ENCODE measurements at regions not wholly inside any gene's neighbourhood (a gene's known extent, or its start where the extent isn't known, plus 50 kb on each side); places are given as distances from the start of the nearest gene placed in this dataset.

- Histone ChIP-seq H3K4me3 (replicated peaks in 1 of 3; ENCODE audit: low read depth in 2 of 3, low read length in 3 of 3) (no peak overlapping the region), H3K9ac (ENCODE audit: insufficient read depth, low read length, poor library complexity, severe bottlenecking) (no peak overlapping the region), H3K4me1 (ENCODE audit: control insufficient read depth in 1 of 2, insufficient read depth in 2 of 2, low read length in 2 of 2) (no peaks in the 10 kb centered on the region), H4K20me1 (ENCODE audit: insufficient read depth, low read length) (no peaks in the 10 kb centered on the region), H3K27me3 (ENCODE audit: control insufficient read depth in 2 of 2, insufficient read depth in 2 of 2, low read length in 2 of 2) (no peaks in the 10 kb centered on the region), H3K27ac (ENCODE audit: low read depth in 1 of 2, low read length in 2 of 2) (no peak overlapping the region), H3K9me3 (replicated peaks in 1 of 2; ENCODE audit: control insufficient read depth in 1 of 2, insufficient read depth in 1 of 2, low read length in 2 of 2) (no peaks in the 10 kb centered on the region), H2AFZ (ENCODE audit: insufficient read depth, low read depth, low read length, poor library complexity, severe bottlenecking) (no peak overlapping the region), H3K36me3 (replicated peaks in 1 of 2; ENCODE audit: control insufficient read depth in 1 of 2, insufficient read depth in 2 of 2, low read length in 2 of 2) (no peaks in the 10 kb centered on the region), H3K79me2 (ENCODE audit: insufficient read depth, low read length) (no peaks in the 10 kb centered on the region), H3K4me2 (replicated peaks; ENCODE audit: extremely low read depth, low read length, poor library complexity, severe bottlenecking) (no peak overlapping the region)
- intact Hi-C loops (cut with micrococcal nuclease): no loop called here
- peaks cover 0 to 3% (median 0%) of the 10 kb centered on the region in 3 donors for H3K27me3 Mint-ChIP-seq (ENCODE audit: low read depth in 3 of 3)
- no peak for TF ChIP-seq CTCF (IDR thresholded peaks at IDR 0.05)
- 88% methylated on average over 3 of the region's 4 CpGs for WGBS (ENCODE audit: insufficient coverage)
- no peak for DNase-seq
- no peak overlapping the region for H3K4me3 Mint-ChIP-seq
- H3K9me3 Mint-ChIP-seq: peaks cover 0 to 3% (median 0%) of the 10 kb centered on the region in 7 donors
- H3K27ac Mint-ChIP-seq: no peak overlapping the region
- H3K4me1 Mint-ChIP-seq: no peaks in the 10 kb centered on the region
- H3K36me3 Mint-ChIP-seq: no peaks in the 10 kb centered on the region
These were observed 316.9 kb downstream of the CDH2 start for GRCh38 chr18:27860011-27860410.

- no peaks in the 10 kb centered on the region for H3K36me3 Mint-ChIP-seq
- no peak overlapping the region for H3K4me3 Mint-ChIP-seq
- H3K4me1 Mint-ChIP-seq: no peaks in the 10 kb centered on the region
- peaks cover 0 to 6% (median 3%) of the 10 kb centered on the region in 7 donors for H3K9me3 Mint-ChIP-seq
- 100% methylated on average over 1 of the region's 1 CpG for WGBS (ENCODE audit: insufficient coverage)
- Histone ChIP-seq H3K36me3 (replicated peaks in 1 of 2; ENCODE audit: control insufficient read depth in 1 of 2, insufficient read depth in 2 of 2, low read length in 2 of 2) (no peaks in the 10 kb centered on the region), H3K4me3 (replicated peaks in 1 of 3; ENCODE audit: low read depth in 2 of 3, low read length in 3 of 3) (no peak overlapping the region), H3K9me3 (replicated peaks in 1 of 2; ENCODE audit: control insufficient read depth in 1 of 2, insufficient read depth in 1 of 2, low read length in 2 of 2) (no peaks in the 10 kb centered on the region), H3K27me3 (ENCODE audit: control insufficient read depth in 2 of 2, insufficient read depth in 2 of 2, low read length in 2 of 2) (no peaks in the 10 kb centered on the region), H4K20me1 (ENCODE audit: insufficient read depth, low read length) (no peaks in the 10 kb centered on the region), H3K79me2 (ENCODE audit: insufficient read depth, low read length) (no peaks in the 10 kb centered on the region), H2AFZ (ENCODE audit: insufficient read depth, low read depth, low read length, poor library complexity, severe bottlenecking) (no peak overlapping the region), H3K27ac (ENCODE audit: low read depth in 1 of 2, low read length in 2 of 2) (no peak overlapping the region), H3K4me1 (ENCODE audit: control insufficient read depth in 1 of 2, insufficient read depth in 2 of 2, low read length in 2 of 2) (no peaks in the 10 kb centered on the region), H3K4me2 (replicated peaks; ENCODE audit: extremely low read depth, low read length, poor library complexity, severe bottlenecking) (no peak overlapping the region), H3K9ac (ENCODE audit: insufficient read depth, low read length, poor library complexity, severe bottlenecking) (no peak overlapping the region)
- peaks cover 0 to 3% (median 0%) of the 10 kb centered on the region in 3 donors for H3K27me3 Mint-ChIP-seq (ENCODE audit: low read depth in 3 of 3)
- TF ChIP-seq CTCF (IDR thresholded peaks at IDR 0.05): no peak
- intact Hi-C loops (cut with micrococcal nuclease): no loop called here
- H3K27ac Mint-ChIP-seq: no peak overlapping the region
- DNase-seq: no peak
These were observed 320.1 kb downstream of the CDH2 start for GRCh38 chr18:27856820-27857219.
